HCT116 (cell line): ENCODE measurements at regions not wholly inside any gene's neighbourhood (a gene's known extent, or its start where the extent isn't known, plus 50 kb on each side); places are given as distances from the start of the nearest gene placed in this dataset.

ENCODE experiments used
- ATAC-seq: fragments of 200-7000 bp; cut with Tn5 transposase; 2 replicates; pipeline ENCODE4 v1.9.1; 2020; ENCODE audit warnings: mild to moderate bottlenecking, moderate library complexity
- BruUV-seq: library from RNA; stranded (reverse); fragments of 400-500 nt; replicated peaks from 2 replicates; lab custom pipeline; 2021; lab: Mats Ljungman, UMichigan
- CTCF ChIA-PET: fragments of 300-600 bp; sonication (Branson Sonifier 250); formaldehyde crosslinking; loops from one replicate; lab custom pipeline; 2021; ENCODE audit warnings: antibody characterized with exemption; lab: Charles Lee
- POLR2A ChIA-PET: fragments of 300-600, 350-600 bp; sonication (Branson Sonifier 250); formaldehyde crosslinking; loops from one replicate; lab custom pipeline; 2021; ENCODE audit warnings: antibody characterized with exemption; lab: Charles Lee
- RAD21 ChIA-PET, 2 experiments: fragments of 300-600 bp; sonication (Branson Sonifier 250); formaldehyde crosslinking; loops; one replicate each; lab custom pipeline; 2023; ENCODE audit warnings: low total read pairs in 2 of 2; ENCODE audit not compliant: uncharacterized antibody in 2 of 2, unreplicated experiment in 2 of 2, low non-redundant PET in 1 of 2; lab: Charles Lee
- DNase-seq: peaks from one replicate; pipeline ENCODE4 v3.0.0-alpha.2; 2010; ENCODE audit warnings: low read depth, low spot score
- H2AFZ ChIP-seq: fragments of 200-600 bp; shearing (Covaris generic), sonication (generic); 2 replicates; pipeline ENCODE4 v1.6.1; 2017; ENCODE audit warnings: low read depth, mixed run types, mixed read lengths, antibody characterized with exemption, low read length; ENCODE audit not compliant: poor library complexity, severe bottlenecking
- H3K27ac ChIP-seq: 2 replicates; pipeline ENCODE4 v1.5.1; 2012; ENCODE audit warnings: low read depth, low read length
- H3K27me3 ChIP-seq: fragments of 200-600 bp; sonication (generic); 2 replicates; pipeline ENCODE4 v1.6.1; 2016; ENCODE audit warnings: mixed run types, low read length, mixed read lengths; ENCODE audit not compliant: insufficient read depth
- H3K36me3 ChIP-seq, 2 experiments: fragments of 200-500 bp in 1 of 2; fragments of 200-600 bp in 1 of 2; sonication (Bioruptor generic) in 1 of 2; sonication (generic) in 1 of 2; 2 replicates each; pipeline versions ENCODE4 v1.5.1 to v1.6.1; 2014 to 2016; ENCODE audit warnings: low read length in 2 of 2, inconsistent platforms in 1 of 2, mixed read lengths in 1 of 2, mixed run types in 1 of 2; ENCODE audit not compliant: insufficient read depth in 2 of 2, control insufficient read depth in 1 of 2
- H3K4me1 ChIP-seq, 2 experiments: fragments of 200-600 bp in 1 of 2; sonication (generic) in 1 of 2; 2 replicates each; pipeline versions ENCODE4 v1.5.1 to v1.6.1; 2012 to 2017; ENCODE audit warnings: low read length in 2 of 2, inconsistent platforms in 1 of 2, mild to moderate bottlenecking in 1 of 2, mixed read lengths in 1 of 2, mixed run types in 1 of 2, moderate library complexity in 1 of 2; ENCODE audit not compliant: insufficient read depth in 2 of 2, control insufficient read depth in 1 of 2
- H3K4me2 ChIP-seq: fragments of 200-600 bp; sonication (generic); 2 replicates; pipeline ENCODE4 v1.6.1; 2017; ENCODE audit warnings: mixed run types, low read length, mixed read lengths
- H3K4me3 ChIP-seq, 2 experiments: fragments of 200-600 bp in 1 of 2; sonication (generic) in 1 of 2; replicated peaks in 1 of 2; 2 replicates each; pipeline ENCODE4 v1.5.1; 2011 to 2016; ENCODE audit warnings: low read length in 2 of 2, control low read depth in 1 of 2, low read depth in 1 of 2, mild to moderate bottlenecking in 1 of 2, mixed read lengths in 1 of 2, mixed run types in 1 of 2
- H3K79me2 ChIP-seq: fragments of 200-600 bp; sonication (generic); 2 replicates; pipeline ENCODE4 v1.6.1; 2017; ENCODE audit warnings: mild to moderate bottlenecking, mixed run types, low read length, moderate library complexity, mixed read lengths; ENCODE audit not compliant: insufficient read depth
- H3K9ac ChIP-seq: fragments of 200-600 bp; sonication (generic); 2 replicates; pipeline ENCODE4 v1.6.1; 2016; ENCODE audit warnings: low read length, mixed read lengths
- H3K9me2 ChIP-seq: fragments of 200-600 bp; sonication (generic), shearing (Covaris generic); 2 replicates; pipeline ENCODE4 v1.6.1; 2017; ENCODE audit warnings: mixed run types, mild to moderate bottlenecking, moderate library complexity; ENCODE audit not compliant: insufficient read depth
- H3K9me3 ChIP-seq, 2 experiments: fragments of 200-500 bp in 1 of 2; fragments of 200-600 bp in 1 of 2; sonication (Bioruptor generic) in 1 of 2; sonication (generic) in 1 of 2; 2 replicates each; pipeline ENCODE4 v1.6.1; 2014 to 2017; ENCODE audit warnings: low read length in 2 of 2, mixed read lengths in 2 of 2, inconsistent platforms in 1 of 2, low read depth in 1 of 2, mild to moderate bottlenecking in 1 of 2, mixed run types in 1 of 2, moderate library complexity in 1 of 2; ENCODE audit not compliant: control insufficient read depth in 1 of 2, insufficient read depth in 1 of 2
- H4K20me1 ChIP-seq: fragments of 200-600 bp; sonication (generic), shearing (Covaris generic); 2 replicates; pipeline ENCODE4 v1.6.1; 2017; ENCODE audit warnings: mixed run types, mild to moderate bottlenecking, moderate library complexity; ENCODE audit not compliant: insufficient read depth
- CBX3 ChIP-seq: IDR thresholded peaks from 2 replicates; pipeline ENCODE4 v1.6.1; 2012; ENCODE audit warnings: low read depth
- CEBPB ChIP-seq: IDR thresholded peaks from 2 replicates; pipeline ENCODE4 v1.6.1; 2012; ENCODE audit warnings: low read depth
- EGR1 ChIP-seq: IDR thresholded peaks from 2 replicates; pipeline ENCODE4 v1.6.1; 2012; ENCODE audit warnings: low read depth
- ELF1 ChIP-seq: IDR thresholded peaks from 2 replicates; pipeline ENCODE4 v1.6.1; 2012; ENCODE audit warnings: low read depth, borderline replicate concordance
- EZH2 ChIP-seq: fragments of 200-600 bp; sonication (generic); IDR thresholded peaks from 2 replicates; pipeline ENCODE4 v1.6.1; 2017; ENCODE audit warnings: antibody characterized with exemption, mixed run types
- FOSL1 ChIP-seq: IDR thresholded peaks from 2 replicates; pipeline ENCODE4 v1.6.1; 2012; ENCODE audit warnings: low read depth
- POLR2A ChIP-seq: IDR thresholded peaks from 2 replicates; pipeline ENCODE4 v1.7.0; 2011; ENCODE audit warnings: borderline replicate concordance; ENCODE audit not compliant: insufficient read depth, insufficient read length; ENCODE audit errors: extremely low read depth
- POLR2AphosphoS5 ChIP-seq: IDR thresholded peaks from 2 replicates; pipeline ENCODE4 v1.6.1; 2011; ENCODE audit warnings: mild to moderate bottlenecking, low read depth, low read length, moderate library complexity
- RAD21 ChIP-seq: IDR thresholded peaks from 2 replicates; pipeline ENCODE4 v1.6.1; 2012; ENCODE audit warnings: low read depth, mild to moderate bottlenecking
- SP1 ChIP-seq: IDR thresholded peaks from 2 replicates; pipeline ENCODE4 v1.6.1; 2012; ENCODE audit warnings: low read depth
- SRF ChIP-seq: IDR thresholded peaks from 2 replicates; pipeline ENCODE4 v1.6.1; 2012; ENCODE audit warnings: low read depth
- TCF7L2 ChIP-seq: IDR thresholded peaks from 2 replicates; pipeline ENCODE4 v1.7.0; 2011; ENCODE audit warnings: borderline replicate concordance, inconsistent platforms; ENCODE audit not compliant: insufficient read depth, insufficient read length; ENCODE audit errors: extremely low read depth
- YY1 ChIP-seq: IDR thresholded peaks from 2 replicates; pipeline ENCODE4 v1.6.1; 2011; ENCODE audit warnings: low read length, low read depth, moderate library complexity, mild to moderate bottlenecking; ENCODE audit not compliant: insufficient replicate concordance; ENCODE audit errors: extremely low read depth
- ZFX ChIP-seq: fragments of 450-650 bp; IDR thresholded peaks from 2 replicates; pipeline ENCODE4 v1.6.1; 2017
- ZNF274 ChIP-seq: fragments of 200-500 bp; sonication (Bioruptor generic); IDR thresholded peaks from 2 replicates; pipeline ENCODE4 v1.6.1; 2014; ENCODE audit warnings: mild to moderate bottlenecking, low read depth, low read length, inconsistent platforms
- intact Hi-C: fragments of 100-400 bp; cut with micrococcal nuclease; formaldehyde crosslinking; loops from 2 replicates; pipeline ENCODE4 v1.10.0; 2022
- TF ChIP-seq, protein P1 (sequence below): IDR thresholded peaks from 2 replicates; pipeline ENCODE4 v1.6.1; 2011; ENCODE audit warnings: mild to moderate bottlenecking, low read length, moderate library complexity; ENCODE audit not compliant: insufficient replicate concordance; ENCODE audit errors: extremely low read depth
- TF ChIP-seq, protein P2 (sequence below), 3 experiments: fragments of 200-600 bp in 1 of 3; sonication (generic) in 1 of 3; IDR thresholded peaks in 2 of 3; conservative IDR thresholded peaks in 1 of 3; 2 replicates each; pipeline ENCODE4 v1.5.1; 2012 to 2017; ENCODE audit warnings: low read depth in 2 of 3, low read length in 2 of 3, antibody characterized with exemption in 1 of 3, borderline replicate concordance in 1 of 3, control low read depth in 1 of 3, mild to moderate bottlenecking in 1 of 3, mixed read lengths in 1 of 3, mixed run types in 1 of 3, moderate library complexity in 1 of 3; ENCODE audit not compliant: insufficient read depth in 1 of 3

DNA sequence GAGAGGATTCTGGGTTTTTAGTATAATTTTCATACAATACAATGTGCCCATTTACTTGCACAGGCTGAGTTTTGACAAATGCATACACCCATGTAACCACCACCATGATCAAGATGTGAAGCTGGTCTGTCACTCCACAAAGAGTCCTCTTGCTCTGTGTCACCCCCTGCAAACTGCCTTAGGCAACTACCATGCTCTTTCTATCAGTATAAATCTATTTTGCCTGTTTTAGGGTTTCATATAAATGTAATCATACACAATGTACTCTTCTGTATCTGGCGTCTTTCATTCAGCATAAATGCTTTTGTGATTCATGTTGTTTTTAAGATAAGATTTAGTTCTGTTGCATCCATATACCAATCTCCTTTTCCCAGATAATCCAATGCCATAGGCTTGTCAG lies 181.9 kb upstream of the KCNG1 start:
- no peaks in the 10 kb centered on the region for H3K9me3 ChIP-seq
- no TSS peak for BruUV-seq
- DNase-seq (no peak), ATAC-seq (no peak)
- H3K4me3 ChIP-seq = no peak overlapping the region
- no peaks in the 10 kb centered on the region for H4K20me1 ChIP-seq
- no peaks in the 10 kb centered on the region for H3K9me2 ChIP-seq
- TF ChIP-seq FOSL1 (no peak), ZNF274 (no peak), YY1 (no peak), ELF1 (no peak), POLR2AphosphoS5 (no peak), SP1 (no peak), EZH2 (no peak), TCF7L2 (no peak), CBX3 (no peak), RAD21 (no peak), ZFX (no peak), SRF (no peak), CEBPB (no peak), POLR2A (no peak), EGR1 (no peak)
- TF ChIP-seq, protein P1, sequence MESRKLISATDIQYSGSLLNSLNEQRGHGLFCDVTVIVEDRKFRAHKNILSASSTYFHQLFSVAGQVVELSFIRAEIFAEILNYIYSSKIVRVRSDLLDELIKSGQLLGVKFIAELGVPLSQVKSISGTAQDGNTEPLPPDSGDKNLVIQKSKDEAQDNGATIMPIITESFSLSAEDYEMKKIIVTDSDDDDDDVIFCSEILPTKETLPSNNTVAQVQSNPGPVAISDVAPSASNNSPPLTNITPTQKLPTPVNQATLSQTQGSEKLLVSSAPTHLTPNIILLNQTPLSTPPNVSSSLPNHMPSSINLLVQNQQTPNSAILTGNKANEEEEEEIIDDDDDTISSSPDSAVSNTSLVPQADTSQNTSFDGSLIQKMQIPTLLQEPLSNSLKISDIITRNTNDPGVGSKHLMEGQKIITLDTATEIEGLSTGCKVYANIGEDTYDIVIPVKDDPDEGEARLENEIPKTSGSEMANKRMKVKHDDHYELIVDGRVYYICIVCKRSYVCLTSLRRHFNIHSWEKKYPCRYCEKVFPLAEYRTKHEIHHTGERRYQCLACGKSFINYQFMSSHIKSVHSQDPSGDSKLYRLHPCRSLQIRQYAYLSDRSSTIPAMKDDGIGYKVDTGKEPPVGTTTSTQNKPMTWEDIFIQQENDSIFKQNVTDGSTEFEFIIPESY = no peak
- TF ChIP-seq, protein P2, sequence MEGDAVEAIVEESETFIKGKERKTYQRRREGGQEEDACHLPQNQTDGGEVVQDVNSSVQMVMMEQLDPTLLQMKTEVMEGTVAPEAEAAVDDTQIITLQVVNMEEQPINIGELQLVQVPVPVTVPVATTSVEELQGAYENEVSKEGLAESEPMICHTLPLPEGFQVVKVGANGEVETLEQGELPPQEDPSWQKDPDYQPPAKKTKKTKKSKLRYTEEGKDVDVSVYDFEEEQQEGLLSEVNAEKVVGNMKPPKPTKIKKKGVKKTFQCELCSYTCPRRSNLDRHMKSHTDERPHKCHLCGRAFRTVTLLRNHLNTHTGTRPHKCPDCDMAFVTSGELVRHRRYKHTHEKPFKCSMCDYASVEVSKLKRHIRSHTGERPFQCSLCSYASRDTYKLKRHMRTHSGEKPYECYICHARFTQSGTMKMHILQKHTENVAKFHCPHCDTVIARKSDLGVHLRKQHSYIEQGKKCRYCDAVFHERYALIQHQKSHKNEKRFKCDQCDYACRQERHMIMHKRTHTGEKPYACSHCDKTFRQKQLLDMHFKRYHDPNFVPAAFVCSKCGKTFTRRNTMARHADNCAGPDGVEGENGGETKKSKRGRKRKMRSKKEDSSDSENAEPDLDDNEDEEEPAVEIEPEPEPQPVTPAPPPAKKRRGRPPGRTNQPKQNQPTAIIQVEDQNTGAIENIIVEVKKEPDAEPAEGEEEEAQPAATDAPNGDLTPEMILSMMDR (IDR thresholded peaks at IDR 0.05 in 2 of 3, conservative IDR thresholded peaks at IDR 0.05 in 1 of 3; ENCODE audit: borderline replicate concordance in 1 of 3, insufficient read depth in 1 of 3, low read depth in 2 of 3, low read length in 2 of 3) = no peak
- no peak overlapping the region for H2AFZ ChIP-seq
- no peaks in the 10 kb centered on the region; a peak in 1 of 4 replicates for H3K4me1 ChIP-seq
- H3K36me3 ChIP-seq = no peaks in the 10 kb centered on the region
- POLR2A ChIA-PET = no interaction called here
- no peak overlapping the region for H3K4me2 ChIP-seq
- H3K9ac ChIP-seq = no peak overlapping the region
- no peak overlapping the region for H3K27ac ChIP-seq
- RAD21 ChIA-PET = no interaction called here
- intact Hi-C loops = no loop called here
- H3K79me2 ChIP-seq = no peaks in the 10 kb centered on the region
- CTCF ChIA-PET = no interaction called here
- peaks cover 25% of the 10 kb centered on the region; the same call in 1 of the 2 replicates for H3K27me3 ChIP-seq
